ENCODE measurements at regions not wholly inside any gene's neighbourhood (a gene's known extent, or its start where the extent isn't known, plus 50 kb on each side); places are given as distances from the start of the nearest gene placed in this dataset.
"Not testable (repeated sequence)": the region's sequence is repeated elsewhere in the genome, so short reads cannot be mapped to it uniquely, and the experiment has no call there.

DNA sequence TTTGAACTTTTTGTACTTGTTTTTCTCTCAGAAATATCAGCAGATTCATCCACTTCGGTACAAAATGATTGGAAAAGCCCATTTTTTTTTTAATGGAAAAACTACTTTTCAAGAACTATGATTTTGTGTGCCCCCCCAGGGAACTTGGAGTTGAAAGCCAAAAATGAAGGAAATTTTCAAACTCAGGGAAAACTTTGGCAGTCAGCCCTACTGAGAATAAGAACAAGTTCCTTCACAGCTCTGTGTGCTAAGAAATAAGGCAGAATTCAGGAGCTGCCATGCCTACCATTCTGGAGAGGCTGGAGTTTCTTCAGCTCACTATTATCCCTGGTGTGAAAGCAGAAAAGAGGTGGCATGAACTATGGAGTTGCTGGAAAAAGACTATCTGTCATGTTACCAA, 226.0 kb upstream of the SLC35G4 start:
- DNase-seq (ENCODE audit: low read depth) = no peak

DNA sequence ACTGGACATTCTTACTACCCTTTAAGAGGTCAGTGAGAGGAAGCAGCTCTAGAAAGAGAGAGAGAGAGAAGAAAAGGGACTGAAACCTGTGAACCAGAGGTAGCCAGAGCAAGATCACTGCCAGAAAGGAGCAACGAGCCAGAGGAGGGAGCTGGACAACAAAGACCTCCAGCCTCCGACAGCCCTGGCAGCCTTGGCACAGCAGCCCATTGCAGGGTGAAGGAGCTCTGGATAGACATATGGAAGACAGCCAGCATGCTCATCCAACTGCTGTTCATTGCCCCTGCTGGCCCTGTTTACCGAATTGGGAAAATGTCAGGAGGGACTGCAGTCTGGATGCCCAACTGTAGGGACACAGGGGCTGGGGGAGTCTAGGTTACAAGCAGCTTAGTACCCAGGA, 228.4 kb upstream of the SLC35G4 start:
- no peak for DNase-seq (ENCODE audit: low read depth)

DNA sequence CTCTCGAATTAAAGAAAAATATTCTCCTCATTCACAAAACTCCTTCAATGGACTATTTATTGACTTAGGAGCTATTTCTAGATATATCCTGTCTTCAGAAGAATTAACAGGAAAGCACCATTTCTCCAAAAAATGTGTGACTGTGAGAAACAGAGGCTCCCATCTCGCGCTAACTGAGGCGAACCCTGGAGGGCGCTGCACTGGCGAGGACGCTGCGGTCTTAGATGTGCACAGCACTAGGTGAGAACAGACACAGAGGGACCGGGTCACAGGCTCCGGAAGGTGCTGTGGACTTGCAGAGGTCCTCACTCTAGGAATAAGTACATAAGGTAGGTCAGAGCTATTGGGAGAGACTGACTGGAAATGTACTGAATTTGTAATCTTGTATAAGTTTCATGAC, 229.7 kb upstream of the SLC35G4 start:
- no peak for DNase-seq (ENCODE audit: low read depth)

DNA sequence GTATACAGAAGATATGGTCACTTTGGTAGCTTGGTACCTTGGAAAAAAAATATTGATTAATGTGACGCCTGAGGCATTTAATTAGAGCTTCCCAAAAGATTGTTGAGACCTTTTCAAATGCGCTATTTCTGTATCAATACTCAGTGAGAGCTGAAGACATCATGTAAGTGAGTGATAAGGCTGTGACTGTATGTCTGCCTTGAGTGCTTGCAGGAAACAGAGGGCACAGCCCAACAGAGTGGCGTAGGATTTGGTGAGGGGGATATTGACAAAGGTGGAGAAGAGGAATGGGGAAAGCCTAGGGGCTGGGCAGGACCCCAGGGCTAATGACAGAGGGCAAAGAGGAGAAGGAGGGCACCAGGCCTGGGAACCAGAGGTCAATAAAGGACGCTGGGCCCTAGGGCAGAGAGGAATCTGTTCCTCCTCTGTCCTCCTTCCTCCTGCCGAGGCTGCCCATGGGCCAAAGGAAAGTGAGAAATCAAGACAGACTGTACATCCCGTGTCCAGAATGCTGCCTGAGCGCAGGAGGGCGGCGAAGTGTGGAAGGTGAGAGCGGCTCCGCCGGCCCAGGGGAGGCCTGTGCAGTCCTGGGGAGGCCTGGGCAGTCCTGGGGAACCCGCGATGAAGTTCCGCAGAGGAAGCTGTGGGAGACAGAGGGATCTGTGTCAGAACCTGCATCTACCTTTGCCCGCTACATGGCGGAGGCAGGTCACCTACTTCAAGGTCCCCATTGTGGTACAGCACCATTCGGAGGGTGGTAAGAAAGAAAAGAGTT, 228.6 kb upstream of the PIEZO2 start:
- no peak for DNase-seq (ENCODE audit: low read depth)

DNA sequence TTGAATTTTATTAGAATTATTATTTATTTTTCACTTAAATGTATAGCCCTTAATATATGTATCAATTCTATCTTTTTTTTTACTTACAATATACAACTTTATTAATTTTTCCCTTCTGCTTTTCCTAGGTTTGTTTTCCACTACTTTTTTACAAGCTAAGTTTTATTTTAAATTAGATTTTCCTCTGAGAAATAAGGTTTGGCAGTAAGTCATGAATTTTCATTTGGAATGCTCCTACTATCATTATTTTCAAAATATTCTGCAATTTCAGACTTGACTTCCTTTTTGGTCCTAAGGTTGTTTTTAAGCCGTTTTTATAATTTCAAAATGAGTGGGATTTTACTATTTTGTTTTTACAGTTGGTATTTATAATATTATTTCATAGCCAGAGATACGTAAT, 222.8 kb upstream of the PIEZO2 start:
- no peak for DNase-seq (ENCODE audit: low read depth)

DNA sequence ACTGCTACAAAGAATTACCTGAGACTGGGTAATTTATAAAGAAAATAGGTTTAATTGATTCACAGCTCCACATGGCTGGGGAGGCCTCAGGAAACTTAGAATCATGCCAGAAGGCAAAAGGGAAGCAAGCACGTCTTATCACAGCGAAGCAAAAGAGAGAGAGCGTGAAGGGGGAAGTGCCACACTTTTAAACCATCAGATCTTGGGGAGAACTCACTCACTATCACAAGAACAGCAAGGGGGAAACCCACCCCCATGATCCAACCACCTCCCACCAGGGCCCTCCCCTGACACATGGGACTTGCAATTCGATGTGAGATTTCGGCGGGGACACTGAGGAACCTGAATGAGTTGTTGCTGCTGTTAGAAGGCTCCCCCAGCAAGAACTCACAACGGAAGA, 220.2 kb upstream of the PIEZO2 start:
- DNase-seq (ENCODE audit: low read depth) = no peak

DNA sequence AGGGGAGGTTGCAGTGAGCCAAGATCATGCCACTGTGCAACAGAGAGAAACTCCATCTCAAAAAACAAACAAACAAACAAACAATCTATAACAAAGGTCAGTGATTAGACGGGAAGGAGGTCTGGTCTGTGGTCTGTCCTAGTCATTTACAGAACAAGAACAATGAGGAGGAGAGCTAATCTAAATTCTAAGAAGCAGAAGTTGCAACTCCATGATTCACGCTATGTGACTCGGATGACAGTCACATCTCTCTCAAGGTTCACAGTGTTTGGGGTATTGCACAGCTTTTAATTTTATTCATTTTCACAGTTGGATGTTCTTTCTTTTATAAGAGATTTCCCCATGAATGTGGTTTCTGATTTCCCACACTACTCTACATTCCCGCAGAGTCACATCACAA, 218.7 kb upstream of the PIEZO2 start:
- DNase-seq (ENCODE audit: low read depth) = peak; percentile 84

DNA sequence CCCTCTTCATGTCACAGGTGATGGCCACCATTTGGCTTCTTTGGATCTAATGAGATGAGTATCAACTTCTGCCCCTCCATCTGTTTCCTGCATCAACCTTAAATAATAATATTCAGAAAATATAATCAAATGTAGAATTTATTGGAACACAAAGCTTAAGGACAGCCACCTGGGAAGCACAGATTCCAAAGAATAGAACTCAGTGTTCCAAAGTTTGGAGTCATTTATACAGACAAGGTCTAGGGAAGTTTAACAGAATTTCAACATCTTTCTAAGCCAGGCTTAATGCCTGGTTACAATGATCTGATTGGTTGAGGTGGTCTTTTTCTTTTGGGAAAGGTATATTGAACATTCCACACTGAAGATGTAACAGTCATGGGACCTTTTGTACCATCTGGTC, 218.0 kb upstream of the PIEZO2 start:
- peak; percentile 6 for DNase-seq (ENCODE audit: low read depth)

DNA sequence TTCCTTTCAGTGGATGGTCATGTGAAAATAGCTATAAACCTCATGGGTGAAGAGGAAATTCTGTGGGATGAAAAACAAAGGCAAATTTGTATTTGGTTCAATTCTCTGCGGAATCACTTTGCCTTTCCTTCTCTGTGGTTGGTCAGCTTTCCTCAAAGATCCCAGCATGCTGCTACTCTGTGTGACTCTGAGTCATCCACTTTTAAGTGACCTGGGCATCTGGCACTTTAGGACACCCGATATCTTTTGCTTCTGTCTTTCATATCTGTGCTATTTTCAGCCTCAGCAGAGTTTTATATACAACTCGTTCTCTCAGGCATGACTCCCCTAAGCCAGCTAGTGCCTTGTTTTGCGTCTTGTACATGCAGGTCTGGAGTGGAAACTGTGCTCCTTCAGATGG, 217.0 kb upstream of the PIEZO2 start:
- DNase-seq (ENCODE audit: low read depth) = peak; percentile 99

DNA sequence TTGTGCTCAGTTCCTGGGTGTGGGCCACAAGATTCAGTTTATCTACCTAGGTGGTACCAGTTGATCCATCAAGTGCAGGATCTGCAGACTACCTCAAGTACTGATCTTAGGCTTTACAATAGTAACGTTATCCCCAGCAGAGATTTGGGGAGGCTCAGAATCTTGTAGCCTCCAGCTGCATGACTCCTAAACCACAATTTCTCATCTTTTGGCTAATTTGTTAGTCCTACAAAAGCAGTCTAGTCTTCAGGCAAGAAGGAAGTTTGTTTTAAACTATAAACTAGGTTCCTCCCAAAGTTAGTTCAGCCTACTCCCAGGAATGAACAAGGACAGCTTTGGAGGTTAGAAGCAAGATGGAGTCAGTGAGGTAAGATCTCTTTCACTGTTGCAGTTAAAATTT, 213.5 kb upstream of the PIEZO2 start:
- DNase-seq (ENCODE audit: low read depth) = no peak

DNA sequence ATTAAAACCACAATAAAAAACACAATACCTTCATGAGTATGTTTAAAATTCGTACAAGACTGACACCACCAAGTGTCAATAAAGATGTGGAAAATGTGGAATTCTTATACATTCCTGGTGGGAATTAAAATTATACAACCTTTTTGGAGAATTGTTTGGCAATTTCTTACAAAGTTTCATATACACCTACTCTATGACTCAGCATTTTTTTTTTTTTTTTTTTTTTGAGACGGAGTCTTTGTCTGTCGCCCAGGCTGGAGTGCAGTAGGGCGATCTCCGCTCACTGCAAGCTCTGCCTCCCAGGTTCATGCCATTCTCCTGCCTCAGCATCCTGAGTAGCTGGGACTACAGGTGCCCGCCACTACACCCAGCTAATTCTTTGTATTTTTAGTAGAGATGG, 212.5 kb upstream of the PIEZO2 start:
- not testable (repeated sequence) for DNase-seq (ENCODE audit: low read depth)

DNA sequence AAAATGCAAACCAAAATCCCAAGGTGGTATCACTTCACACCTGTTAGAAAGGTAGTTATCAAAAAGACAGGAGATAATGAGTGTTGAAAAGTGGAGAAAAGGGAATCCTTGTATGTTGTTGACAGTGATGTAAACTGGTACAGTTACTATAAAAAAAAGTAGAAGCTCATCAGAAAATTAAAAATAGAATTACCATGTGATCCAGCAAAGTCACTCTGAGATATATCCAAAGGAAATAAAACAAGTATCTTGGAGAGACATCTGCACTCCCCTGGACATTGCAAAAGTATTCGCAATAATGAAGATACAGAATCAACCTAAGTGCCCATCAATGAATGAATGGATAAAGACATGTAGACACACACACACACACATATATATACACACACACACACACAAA, 208.3 kb upstream of the PIEZO2 start:
- DNase-seq (ENCODE audit: low read depth) = no peak

DNA sequence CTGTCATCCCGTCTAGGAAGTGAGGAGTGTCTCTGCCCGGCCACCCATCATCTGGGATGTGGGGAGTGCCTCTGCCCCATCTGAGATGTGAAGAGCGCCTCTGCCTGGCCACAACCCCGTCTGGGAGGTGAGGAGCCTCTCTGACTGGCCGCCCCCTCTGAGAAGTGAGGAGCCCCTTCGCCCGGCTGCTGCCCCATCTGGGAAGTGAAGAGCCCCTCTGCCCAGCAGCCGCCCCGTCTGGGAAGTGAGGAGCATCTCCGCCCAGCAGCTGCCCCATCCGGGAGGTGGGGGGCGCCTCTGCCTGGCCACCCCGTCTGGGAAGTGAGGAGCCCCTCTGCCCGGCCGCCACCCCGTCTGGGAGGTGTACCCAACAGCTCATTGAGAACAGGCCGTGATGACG, 195.2 kb upstream of the PIEZO2 start:
- not testable (repeated sequence) for DNase-seq (ENCODE audit: low read depth)

DNA sequence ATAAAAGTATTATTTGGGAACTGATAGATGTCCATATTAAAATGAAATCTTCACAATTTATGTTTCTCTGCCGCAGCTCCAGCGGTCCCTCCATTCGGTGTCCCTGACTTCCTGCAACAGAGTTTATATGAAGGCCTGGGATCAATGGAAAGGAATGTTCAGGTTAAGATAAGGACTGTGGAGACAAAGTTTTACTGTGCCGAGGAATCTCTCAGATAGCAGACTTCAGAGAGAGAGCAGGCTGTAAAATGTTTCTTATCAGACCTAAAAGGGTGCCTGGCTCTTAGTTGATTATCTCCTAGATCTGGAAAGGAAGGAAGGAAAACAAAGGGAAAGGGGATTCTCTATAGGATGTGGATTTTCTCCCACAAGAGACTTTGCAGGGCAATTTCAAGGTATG, 193.7 kb upstream of the PIEZO2 start:
- DNase-seq (ENCODE audit: low read depth) = no peak

DNA sequence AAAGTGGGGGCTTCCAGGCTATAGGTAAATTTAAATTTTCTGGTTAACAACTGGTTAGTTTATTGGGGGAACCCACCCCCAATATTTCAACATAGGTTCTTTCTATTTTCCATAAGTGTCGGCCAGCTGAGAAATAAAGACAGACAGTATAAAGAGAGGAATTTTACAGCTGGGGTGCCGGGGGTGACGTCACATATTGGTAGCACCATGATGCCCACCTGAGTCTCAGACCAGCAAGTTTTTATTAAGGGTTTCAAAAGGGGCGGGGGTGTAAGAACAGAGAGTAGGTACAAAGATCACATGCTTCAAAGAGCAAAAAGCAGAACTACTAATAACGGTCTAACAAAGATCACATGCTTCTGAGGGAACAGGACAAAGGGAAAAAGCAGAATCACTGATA, 192.7 kb upstream of the PIEZO2 start:
- not testable (repeated sequence) for DNase-seq (ENCODE audit: low read depth)

DNA sequence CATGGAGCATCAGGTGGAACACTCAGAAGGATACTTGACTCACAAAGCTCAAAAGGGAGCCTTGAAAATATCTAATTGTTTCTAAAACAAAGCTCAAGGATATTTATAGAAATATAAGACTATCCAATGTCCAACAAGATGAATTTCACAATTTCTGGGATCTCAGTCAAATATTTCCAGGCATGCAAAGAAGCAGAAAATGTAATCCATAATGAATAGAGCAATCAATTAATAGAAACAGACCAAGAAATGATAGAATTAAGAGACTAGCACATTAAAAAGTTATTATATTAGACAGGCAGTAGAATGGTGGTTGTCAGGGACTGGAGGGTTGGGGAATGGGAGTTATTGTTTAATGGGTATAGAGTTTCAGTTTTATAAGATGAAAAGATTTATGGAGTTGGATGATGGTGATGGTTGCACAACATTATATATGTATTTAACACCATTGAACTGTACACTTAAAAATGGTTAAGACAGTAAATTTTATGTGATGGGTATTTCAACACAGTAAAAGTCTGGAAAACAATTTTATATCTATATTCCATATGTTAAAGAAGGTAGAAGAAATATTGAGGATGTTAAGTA, 189.9 kb upstream of the PIEZO2 start:
- DNase-seq (ENCODE audit: low read depth) = no peak

DNA sequence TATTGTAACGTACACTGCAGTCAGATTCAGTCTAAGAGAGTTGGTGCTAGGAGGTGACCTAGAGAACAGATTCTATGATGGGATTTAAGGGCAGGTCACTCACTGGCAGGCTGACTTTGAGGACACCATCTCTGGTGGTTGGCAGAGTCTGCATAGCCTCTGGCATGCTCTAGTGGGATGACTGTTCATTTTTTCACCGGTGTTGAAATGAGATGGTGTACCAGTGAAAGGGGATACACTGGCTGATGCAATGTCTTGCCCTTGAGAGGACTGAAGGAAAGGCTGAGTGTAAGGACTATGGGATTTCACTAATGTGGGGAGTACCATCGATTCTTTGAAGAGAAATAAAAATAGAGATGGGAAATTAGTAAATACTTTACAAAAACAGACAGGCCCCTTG, 186.9 kb upstream of the PIEZO2 start:
- DNase-seq (ENCODE audit: low read depth) = peak; percentile 45

DNA sequence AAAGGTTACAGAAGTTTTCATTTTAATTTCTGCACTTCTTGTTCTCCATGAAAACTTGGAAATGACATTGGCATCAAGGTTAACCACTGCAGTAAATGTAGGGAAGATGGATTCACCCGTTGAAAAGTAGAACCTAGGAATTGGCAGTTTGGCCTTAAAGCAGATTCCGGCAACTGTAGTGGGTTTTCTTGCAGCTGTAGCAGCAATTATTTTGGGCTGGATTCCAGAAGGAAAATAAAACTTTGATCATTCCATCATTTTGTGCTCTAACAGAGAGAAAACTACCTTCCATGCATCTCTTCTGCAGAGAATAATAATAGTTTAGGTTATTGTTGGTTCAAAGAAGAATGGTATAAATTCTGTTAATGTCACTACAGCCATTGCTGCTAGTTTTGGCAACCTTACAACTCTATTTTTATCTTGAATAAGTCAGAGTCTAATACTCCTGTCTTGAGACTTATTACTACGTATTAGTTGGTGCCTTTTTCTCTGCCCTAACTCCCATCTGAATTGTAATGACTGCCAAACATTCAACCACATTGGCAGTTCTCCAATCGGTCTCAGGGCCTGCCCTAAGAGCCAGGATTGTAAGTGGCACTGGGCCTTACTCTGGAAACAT, 178.1 kb upstream of the PIEZO2 start:
- DNase-seq (ENCODE audit: low read depth) = peak; percentile 77

DNA sequence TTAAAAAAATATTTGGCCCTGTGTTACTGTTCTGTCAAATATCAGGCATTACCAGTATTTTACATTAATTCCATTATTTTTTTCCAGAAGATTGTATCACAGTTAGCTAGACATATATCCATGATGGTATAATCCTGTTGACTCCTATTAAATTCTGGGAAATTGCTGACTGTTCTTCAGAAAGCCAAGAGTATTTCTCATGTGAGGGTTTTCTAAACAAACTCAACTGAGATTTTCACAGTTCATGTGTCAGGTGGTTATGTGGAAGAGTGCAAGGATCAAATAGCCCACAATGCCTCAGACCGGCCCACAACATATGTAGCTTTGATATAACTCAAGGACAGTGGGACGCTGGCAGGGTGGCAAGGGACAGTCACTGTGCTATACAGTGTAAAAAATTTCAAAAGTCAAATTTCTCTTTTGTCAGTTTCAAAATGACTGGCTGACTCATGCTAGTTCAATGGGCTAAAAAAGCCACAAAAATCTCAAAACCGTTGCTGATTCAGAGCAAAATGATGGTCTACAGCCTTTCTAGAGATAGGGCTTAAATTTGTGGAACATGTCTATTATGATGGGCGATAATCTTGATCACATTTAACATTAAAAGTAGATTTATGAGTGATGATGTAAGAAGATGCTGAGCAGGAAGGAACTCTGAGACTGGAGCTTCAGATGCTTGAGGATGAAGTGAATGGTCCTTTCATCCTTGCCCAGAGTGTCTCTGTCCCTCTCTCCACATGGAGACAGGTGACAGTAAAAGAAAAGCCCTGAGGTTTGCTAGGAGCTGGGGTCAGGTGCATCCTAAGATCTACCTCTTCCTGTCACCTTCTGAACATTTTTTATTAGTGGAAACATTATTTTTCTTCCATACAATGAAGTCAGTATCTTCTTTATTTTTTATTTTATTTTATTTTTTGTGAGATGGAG, 175.8 kb upstream of the PIEZO2 start:
- DNase-seq (ENCODE audit: low read depth) = peak; percentile 95

DNA sequence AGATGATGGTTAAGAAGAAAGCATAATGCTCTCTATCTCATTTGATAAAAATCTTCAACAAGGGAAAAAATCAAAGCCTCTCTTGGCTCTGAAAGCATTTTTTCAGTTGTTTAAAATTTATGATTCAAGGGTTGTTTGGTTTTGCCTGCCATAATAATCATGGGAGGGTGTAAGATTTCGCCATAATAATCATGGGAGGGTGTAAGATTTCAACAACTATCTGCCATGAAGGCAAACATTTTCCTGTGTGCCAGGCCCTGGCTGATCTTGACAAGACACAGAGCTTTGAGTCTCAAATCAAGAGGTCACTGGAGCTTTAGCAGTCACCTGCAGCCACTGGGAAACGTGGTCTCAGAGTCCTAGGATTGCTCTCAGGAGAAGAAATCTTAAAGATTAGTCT, 175.1 kb upstream of the PIEZO2 start:
- peak; percentile 66 for DNase-seq (ENCODE audit: low read depth)

DNA sequence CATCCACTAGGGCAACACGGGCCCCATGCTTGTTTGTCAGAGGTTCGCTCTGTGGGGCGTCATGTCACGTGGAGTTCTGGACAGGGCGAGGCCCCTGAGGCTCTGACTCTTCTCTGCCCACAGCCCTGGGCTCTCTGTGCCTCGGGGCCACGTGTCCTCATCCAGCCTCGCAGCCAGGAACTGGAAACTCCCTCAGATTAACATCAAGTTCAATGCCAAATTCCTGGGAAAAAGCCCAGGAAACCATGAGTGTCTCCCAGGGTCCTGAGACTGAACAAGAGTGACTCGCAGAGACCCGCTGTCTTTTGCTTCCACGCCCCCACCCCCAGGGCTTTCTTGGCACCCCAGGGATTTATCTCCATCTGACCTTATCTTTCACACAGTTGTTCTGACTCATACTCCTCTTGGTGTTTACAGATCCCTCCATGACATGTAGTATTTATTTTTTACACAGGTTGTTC, 174.0 kb upstream of the PIEZO2 start:
- DNase-seq (ENCODE audit: low read depth) = peak; percentile 87

DNA sequence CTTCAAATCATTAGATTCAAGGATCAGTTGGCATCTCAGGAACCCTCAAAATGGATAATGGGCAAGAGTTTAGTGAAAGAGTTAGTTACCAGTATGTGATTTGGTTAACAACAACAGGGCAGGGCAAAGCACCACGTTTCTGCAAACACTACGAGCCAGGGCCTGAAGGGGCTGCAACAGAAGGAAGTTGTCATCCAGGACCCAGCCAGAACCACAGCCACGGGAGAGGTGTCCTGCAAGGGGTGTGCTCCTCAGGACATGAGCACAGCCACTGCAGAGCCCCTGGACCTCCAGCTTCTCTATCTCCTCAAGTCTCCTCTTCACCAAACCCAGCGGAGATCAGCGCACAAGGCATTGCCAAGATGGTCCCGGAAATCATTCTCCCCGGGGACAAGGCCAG, 173.3 kb upstream of the PIEZO2 start:
- DNase-seq (ENCODE audit: low read depth) = no peak
